NCI-H2171 (cell line): ENCODE measurements at regions not wholly inside any gene's neighbourhood (a gene's known extent, or its start where the extent isn't known, plus 50 kb on each side); places are given as distances from the start of the nearest gene placed in this dataset.

Source experiments
- DNase-seq: peaks from one replicate; lab custom pipeline; 2025; lab: John Stamatoyannopoulos, UW

DNA sequence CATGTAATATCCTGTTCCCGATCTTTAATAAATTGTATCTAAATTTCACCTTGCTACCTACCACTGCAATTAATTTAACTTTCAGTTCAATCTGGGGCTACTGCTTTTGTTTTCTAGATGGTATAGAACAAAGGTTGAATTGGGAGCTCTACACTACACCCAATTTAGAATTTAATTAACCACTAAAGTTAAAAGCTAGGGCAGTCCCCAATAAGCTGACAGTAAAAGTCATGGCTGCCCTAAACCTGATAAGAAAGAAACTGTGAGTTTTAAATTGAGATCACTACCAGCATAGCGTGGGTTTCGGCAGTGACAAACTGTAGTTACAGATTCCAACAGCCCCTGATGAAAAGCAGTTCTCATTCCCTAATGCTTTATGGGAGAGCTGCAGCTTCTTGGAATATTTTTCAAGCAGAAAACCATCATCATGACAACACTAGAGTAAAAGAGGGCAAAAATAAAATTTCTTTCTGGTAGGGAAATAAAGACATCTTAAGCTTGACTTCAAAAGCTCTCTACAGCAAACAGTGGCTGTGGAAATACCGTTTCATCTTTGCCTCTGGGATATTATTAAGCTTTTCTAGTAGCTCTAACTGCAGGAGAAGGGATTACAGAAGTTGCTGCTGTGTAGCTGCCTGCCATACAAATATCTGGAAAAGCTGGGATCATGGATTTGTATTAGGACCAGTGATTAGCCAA is 1372.1 kb downstream of the EPHA7 start:
- no peak for DNase-seq

DNA sequence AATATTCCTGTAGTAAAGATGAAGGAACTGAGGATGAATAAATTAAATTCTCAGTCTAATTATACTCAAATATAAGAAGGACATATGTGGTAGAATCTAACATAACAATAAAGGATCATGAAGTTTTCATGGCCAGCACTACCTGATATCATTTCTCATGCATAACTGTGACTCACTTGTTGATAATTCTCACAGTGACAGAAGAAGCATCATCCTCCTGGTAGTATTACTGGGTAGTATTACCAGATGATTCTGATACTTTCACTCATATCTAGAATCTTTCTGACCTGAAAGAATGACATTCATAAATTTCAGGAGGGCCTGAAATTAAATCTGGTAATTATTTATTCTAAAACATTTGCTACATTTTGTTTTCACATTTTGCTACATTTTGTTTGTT is 1375.0 kb downstream of the EPHA7 start:
- no peak for DNase-seq

DNA sequence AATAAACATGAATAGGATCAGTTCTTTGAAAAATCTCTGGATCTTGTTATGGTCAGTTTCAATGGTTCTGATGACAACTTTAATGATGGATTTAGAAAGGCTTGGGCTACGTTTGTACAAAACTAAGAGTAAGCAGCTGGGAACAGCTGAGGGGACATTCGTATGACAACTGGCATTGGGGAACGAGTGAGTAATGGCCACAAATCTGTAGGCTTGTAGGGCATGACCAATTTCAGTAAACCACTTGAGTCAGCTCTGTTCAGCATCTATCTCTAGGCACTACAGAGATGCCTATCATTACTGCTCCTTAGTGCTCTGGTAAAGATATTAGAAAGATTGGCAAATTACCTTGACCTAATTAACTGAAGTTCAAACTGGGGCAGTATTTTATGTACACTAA is 1375.6 kb downstream of the EPHA7 start:
- DNase-seq: no peak

DNA sequence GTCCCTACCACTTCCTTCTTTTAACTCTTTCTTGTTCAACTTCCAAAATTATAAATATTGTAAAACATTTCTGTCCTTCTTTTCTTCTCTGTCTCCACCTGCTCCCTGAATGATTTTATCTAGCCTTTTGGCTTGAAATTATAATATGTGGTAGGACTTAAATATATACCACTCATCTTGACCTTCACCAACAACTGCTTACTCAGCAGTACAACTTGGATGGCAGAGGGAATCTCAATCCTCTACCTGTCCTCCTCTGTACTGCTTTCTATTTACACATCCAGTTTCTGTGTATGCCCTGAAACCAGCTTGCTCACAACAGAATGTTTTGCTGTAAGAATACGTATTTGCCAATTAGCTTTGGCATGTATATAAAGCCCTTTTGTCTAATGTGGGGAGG is 1392.5 kb downstream of the EPHA7 start:
- DNase-seq: no peak

DNA sequence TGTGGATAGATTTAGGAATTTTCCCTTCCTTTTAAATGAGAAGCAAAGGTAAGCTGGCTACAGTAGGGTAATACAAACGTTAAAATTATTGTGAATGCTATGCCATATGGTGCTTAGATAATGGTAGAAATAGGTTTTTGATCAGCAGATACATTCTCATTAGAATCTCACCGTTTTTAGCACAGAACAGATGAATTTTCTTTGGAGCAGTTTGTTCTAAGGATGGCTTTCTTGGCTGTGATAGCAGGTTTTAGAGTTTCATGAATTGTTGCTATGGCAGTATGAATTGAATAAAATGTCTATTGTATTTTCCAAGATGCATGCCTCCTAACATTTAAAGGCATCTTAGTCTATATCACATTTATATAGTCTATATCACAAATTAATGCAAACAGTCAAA is 1394.5 kb downstream of the EPHA7 start:
- DNase-seq: no peak

DNA sequence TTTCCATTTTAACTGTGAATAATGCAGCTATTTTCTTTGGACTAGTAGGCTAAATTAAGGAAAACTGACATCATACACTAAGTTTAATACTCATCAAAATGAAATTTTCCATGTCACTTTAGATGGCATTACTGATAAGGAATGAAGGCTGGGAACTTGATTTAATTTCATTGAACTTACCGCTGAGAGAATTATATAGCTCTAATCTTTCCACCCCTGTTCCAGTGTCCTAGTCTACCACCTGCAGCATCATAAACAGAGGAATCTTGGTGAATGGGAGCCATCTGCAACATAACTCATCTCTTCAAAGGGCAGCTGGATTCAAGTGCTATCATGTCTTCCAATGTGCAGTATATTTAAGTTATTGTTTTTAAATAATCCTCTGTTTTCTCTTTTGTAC is 1395.2 kb downstream of the EPHA7 start:
- no peak for DNase-seq

DNA sequence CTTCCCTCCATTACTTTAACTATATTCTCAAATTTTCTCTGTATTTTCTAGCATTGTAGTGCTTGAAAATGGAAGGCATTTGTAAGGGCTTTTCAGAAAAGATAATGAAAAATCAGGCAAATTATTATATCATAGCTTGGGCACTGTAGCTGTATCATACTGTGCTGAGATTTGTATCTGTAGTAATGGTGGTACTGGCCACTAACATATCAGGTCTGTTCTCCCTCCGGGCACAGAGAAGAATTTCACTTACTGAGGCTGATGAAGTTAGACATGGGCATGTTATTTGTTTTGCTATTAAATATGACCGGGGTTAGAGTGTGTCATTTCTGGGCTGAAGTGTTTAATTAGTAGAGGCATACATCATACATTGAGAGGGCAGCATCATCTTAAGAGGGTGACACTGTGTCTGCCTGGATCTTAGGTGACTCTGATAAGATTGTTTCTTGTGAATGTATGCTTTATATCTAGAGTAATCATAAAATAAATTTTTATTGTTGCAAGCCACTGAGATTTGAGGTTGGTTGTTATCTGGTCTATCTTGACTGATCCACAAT is 1395.9 kb downstream of the EPHA7 start:
- DNase-seq: no peak

DNA sequence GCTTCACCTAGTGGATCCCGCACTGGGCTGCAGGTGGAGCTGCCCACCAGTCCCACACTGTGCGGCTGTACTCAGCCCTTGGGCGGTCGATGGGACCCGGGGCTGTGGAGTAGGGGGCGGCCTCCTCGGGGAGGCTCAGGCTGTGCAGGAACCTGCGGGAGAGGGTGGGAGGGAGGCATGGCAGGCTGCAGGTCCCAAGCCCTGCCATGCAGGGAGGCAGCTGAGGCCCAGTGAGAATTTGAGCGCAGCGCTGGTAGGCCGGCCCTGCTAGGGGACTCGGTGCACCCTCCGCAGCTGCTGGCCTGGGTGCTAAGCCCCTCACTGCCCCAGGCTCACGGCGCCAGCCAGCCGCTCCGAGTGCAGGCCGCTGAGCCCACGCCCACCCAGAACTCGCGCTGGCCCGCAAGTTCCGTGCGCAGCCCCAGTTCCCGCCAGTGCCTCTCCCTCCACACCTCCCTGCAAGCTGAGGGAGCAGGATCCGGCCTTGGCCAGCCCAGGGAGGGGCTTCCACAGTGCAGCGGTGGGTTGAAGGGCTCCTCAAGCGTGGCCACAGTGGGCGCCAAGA is 1407.6 kb downstream of the EPHA7 start:
- no peak for DNase-seq

DNA sequence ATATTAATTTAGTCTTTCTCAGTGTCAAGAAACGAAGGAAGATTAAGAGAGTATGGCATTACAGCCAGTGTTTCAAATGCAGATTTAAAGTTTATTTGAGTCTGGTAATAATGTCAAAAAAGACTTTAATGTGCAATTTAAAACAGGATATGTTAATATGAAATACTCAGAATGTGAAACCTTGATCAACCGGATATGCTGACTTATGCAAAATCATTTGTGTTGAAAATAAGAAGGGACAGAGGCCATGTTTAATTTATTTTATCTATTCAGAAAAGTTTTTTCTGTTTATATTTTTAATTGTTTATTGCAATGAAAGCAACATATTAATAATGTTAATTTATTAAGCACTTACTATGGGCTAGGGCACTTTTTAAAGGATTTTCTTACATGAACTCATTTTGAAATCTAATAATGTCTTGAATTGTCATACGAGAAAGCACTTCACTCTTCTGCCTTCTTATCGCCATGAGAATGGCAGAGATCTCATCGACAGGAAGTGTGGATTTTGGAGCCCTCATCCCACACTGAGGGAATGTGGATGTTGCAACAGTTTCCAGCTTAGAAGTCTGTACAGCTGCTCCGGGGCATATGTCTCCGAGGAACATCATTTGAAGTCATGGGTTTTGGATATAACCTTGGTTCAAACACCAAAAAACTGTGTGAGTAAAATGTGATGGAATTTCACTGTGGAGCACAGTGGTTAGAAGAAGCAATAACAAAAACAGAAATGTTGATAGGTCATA is 1410.4 kb downstream of the EPHA7 start:
- DNase-seq: no peak

DNA sequence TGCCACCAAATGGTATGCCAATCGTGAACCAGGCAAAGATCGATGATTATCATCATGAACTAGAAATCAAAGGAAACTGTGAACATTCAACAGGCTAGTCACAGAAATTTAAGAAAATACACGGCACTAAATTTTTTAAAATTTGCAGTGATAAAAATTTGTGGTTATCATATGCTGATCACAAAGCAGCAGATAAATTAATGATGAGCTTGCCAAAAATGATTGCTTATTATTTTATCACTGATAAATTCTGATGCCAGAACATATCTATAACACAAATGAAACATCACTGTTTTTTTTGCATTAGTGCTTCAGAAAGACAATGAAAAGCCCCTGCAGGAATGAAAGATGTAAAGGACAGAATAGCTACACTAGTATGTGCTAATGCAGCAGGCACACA is 1413.2 kb upstream of the MAP3K7 start:
- DNase-seq: no peak

DNA sequence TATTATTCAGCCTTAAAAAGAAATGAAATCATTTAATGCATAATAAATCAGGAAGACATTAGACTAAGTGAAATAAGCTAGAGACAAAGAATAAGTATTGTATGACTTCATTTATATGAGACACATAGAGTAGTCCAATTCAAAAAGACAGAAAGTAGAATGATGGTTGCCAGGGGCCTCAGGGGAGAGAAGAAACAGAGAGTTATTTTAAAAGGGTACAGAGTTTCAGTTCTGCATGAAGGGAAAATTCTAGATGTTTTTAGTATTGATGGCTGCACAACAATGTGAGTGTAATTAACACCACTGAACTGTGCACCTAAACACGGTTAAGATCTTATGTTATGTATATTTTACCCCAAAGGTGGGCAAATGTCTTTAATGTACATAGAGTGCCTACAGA is 1407.9 kb upstream of the MAP3K7 start:
- DNase-seq: no peak

DNA sequence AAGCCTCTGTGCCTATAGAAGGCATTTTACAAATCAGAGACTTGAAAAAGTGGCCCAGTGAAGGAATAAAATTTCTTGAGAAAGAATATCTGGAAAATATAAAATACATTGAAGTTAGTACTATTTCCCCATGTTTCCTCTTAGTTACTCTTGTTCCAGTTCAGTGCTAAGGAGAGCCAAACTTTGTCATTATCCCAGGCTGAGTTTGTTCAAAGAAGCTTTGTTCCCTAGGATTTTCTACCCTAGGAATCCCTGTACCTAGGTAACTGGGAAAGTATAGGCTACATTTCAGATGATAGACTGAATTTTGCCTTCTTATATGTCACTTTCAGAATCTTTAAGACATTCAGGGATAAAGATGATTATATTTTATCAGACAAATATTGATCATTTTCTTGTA is 1395.7 kb upstream of the MAP3K7 start:
- DNase-seq: no peak

DNA sequence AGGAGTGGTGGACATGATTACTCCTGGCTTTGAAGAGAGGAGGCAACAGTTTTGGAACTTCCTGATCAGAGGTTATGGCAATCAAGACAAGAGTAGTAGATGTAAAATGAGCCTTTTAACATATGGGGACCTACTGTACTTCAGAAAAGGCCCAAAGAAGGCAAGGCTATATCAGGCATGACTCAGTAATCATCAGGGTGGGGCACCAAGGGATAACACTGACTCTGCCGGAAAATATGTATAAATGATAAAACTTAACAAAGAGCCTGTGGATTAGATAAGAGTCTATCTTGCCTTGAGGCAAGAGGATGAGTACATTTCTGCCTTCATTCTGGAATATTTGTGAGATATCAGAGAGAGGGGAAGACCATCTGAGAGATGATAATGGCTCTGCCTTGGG is 1389.9 kb upstream of the MAP3K7 start:
- DNase-seq: no peak

DNA sequence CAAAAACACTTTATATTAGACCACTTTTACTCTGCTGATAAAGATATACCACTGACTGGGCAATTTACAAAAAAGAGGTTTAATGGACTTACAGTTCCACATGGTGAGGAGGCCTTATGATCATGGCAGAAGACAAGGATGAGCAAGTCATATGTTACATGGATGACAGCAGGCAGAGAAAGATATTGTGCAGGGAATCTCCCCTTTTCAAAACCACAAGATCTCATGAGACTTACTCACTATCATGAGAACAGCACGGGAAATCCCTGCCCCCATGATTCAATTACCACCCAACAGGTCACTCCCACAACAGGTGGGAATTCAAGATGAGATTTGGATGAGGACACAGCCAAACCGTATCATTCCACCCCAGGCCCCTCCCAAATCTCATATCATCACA is 1383.8 kb upstream of the MAP3K7 start:
- no peak for DNase-seq

DNA sequence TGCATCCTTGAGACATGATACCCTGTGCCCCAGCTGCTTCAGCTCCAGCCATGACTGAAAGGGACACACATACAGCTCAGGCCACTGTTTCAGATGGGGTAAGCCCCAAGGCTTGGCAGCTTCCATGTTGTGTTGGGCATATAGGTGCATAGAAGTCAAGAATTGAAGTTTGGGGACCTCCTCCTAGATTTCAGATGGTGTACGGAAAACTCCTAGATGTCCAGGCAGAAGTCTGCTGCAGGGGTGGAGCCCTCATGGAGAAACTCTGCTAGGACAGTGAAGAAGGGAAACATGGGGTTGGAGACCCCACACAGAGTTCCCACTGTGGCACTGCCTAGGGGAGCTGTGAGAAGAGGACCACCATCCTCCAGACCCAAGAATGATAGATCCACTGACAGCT is 1379.0 kb upstream of the MAP3K7 start:
- no peak for DNase-seq

DNA sequence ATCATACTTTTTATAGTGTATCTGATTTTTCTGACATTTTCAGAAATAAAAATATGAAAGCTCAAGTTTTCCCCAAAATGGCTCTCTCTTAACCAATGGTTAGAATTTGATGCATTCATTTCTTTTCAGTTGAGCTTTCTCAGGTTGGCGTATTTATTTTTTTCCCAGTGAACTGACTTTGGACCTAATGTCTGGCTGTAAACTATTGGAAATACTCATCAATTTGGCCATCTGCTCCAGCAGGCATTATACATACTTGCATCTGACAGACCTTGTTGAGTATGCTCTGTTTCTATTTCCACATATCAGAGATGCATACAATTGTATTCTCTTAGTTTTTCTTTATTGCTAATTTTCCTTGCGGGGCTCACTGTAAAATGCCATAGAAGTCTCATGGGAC is 1374.8 kb upstream of the MAP3K7 start:
- DNase-seq: no peak

DNA sequence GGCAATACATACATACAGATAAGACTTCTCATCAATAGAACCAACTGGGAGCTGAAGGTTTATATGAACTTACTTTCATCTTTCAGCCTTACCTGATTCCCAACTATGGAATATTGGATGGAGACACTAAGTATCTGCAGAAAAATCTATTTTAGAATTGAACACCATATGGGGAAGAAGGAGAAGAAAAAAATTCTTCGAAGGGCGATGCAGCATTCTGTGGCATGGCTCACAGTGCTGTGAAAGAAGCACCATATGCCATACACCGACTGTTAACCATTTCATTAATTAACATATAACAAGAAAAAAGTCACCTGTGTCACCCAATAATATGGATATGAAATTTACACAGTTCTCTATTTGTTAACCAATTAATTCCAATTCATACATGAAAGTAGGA is 1374.4 kb upstream of the MAP3K7 start:
- DNase-seq: no peak

DNA sequence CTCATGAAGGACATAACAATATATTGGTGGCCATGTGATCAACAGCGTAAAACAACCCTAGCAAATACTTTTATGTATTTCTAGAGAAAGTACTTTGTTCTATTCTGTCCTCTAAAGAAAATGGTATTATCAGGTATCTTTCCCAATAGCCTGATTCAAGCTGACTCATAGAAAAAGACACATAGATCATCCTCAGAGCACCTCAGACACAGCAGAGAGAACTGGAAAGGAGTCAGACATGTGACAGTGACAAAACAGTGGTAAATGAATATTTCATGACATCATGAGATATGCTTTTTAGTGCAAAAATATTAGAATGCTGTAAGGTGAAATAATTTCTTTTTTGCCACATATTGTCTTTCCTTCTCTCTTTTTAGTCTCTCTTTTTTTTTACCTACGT is 1355.0 kb upstream of the MAP3K7 start:
- no peak for DNase-seq

DNA sequence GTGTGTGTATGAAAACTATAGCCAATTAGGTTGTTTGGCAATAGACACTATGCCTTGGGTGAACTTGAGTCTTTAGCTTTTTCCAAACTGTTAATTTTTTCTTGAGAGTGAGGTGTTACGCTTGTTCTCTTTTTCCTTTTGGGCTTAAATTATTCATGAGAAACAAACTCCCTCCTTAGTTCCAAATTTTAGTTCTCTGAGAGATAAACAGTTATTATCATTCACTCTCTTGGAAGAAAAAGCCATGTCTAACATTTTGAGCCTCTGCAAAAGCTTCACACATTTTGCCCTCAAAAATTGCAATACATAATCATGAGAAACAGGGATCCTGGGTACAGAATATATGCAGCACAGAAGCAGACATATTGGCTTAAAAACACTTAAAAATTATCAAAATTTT is 1353.9 kb upstream of the MAP3K7 start:
- no peak for DNase-seq

DNA sequence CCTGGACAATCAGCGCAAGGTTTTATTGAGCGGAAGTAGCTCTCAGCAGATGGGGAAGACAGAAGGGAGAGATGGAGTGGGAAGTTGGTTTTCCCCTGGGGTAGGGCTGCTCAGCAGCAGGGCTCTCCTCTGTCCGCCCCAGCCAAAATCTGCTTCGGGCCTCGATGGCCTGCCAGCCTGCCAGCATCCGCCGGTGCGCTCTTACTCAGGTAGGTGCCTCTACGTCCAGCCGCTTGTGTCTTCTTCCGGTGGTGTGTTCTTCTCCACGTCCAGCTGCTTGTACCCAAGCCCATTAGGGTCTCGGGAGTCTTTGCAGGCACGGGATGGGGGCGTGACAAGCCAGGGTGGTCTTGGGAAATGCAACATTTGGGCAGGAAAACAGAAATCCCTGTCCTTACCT is 1340.0 kb upstream of the MAP3K7 start:
- DNase-seq: no peak

DNA sequence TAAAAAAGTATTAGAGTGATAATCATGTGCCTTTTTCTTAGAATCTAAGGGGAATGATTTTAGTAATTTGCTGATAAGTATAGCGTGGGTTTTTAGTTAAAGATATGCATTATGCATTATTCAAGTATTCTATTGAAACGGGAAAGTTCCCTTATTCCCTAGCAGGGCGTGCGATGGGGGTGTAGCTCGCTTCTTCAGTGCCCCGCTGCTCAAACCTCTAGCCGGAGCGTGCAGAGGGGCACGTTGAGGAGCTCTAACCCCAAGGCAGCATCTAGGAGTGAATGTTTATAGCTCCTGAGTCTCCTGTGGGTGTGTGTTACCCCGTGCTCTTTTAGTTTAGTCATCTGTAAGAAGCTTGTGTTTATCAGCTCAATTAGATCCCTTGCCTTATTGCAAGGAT is 1339.5 kb upstream of the MAP3K7 start:
- DNase-seq: no peak

DNA sequence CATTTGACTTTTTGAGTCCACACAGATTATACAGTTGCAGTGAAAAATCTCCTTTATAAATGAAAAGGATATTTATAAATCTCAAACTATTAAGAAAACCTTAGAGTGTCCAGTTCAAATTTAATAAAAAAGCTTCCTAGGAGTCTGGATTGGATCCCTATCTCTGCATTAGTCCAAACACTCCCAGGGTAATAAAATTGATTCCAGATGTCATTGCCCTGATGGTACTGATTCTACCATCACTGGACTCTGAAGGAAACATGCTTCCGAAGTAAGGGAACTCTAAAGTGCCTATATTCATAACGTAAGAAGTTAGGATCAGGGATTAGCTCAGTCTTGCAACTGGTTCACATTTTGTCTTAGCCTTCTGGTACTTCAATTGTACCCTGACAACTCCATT is 1325.1 kb upstream of the MAP3K7 start:
- no peak for DNase-seq

DNA sequence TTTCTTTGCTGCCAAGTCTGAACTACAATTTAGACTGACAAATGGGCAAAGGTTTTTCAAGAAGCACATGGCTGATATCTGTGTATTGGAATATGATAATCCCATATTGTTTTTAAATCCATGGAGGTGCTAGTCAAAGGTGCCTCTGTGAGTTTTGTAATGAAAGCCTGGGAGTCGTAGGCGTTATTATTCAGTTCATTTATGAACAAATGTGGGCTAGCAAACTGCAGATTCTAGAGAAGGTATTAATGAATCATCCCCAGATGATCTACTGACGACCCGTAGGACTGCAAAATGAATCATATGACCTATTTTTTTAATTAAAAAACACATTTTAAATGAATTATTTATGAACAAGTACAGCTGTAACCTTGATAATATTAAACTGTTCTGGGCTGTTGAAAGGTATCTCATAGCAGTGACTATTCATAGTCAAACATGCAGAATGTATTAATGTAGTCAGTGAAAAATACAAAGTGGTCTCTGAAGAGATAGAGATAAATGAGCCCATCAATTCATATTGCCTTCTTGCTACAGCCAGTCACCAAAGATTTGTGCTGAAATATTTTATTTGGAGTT is 1317.8 kb upstream of the MAP3K7 start:
- no peak for DNase-seq
